ENCODE measurements at regions not wholly inside any gene's neighbourhood (a gene's known extent, or its start where the extent isn't known, plus 50 kb on each side); places are given as distances from the start of the nearest gene placed in this dataset.
"Not testable (repeated sequence)": the region's sequence is repeated elsewhere in the genome, so short reads cannot be mapped to it uniquely, and the experiment has no call there.

GRCh38 chr10:31130406-31130805 lies 98.7 kb upstream of the ZNF438 start:
- H3K27ac ChIP-seq = no peak overlapping the region
- TF ChIP-seq ZFX (IDR thresholded peaks at IDR 0.05; ENCODE audit: borderline replicate concordance) (no peak), CTCF (IDR thresholded peaks at IDR 0.05) (no peak)

- H3K27ac ChIP-seq = no peak overlapping the region
- TF ChIP-seq ZFX (IDR thresholded peaks at IDR 0.05; ENCODE audit: borderline replicate concordance) (no peak), CTCF (IDR thresholded peaks at IDR 0.05) (no peak)
These were observed 99.6 kb upstream of the ZNF438 start for GRCh38 chr10:31131251-31131650.

- H3K27ac ChIP-seq = no peak overlapping the region
- no peak for TF ChIP-seq CTCF (IDR thresholded peaks at IDR 0.05)
- TF ChIP-seq ZFX (IDR thresholded peaks at IDR 0.05; ENCODE audit: borderline replicate concordance) = no peak
These were observed 101.1 kb upstream of the ZNF438 start for GRCh38 chr10:31132681-31133244.

- H3K27ac ChIP-seq = no peak overlapping the region
- TF ChIP-seq ZFX (IDR thresholded peaks at IDR 0.05; ENCODE audit: borderline replicate concordance) = no peak
- no peak for TF ChIP-seq CTCF (IDR thresholded peaks at IDR 0.05)
These were observed 101.7 kb upstream of the ZNF438 start for GRCh38 chr10:31133251-31133791.

- no peak overlapping the region for H3K27ac ChIP-seq
These were observed 102.2 kb upstream of the ZNF438 start for GRCh38 chr10:31133792-31134310.

GRCh38 chr10:31134311-31134952 lies 102.8 kb upstream of the ZNF438 start:
- no peak overlapping the region for H3K27ac ChIP-seq
- TF ChIP-seq CTCF (IDR thresholded peaks at IDR 0.05) (no peak), ZFX (IDR thresholded peaks at IDR 0.05; ENCODE audit: borderline replicate concordance) (no peak)

More at GRCh38 chr10:31133792-31134310, 102.2 kb upstream of the ZNF438 start:
- no peak for TF ChIP-seq ZFX (IDR thresholded peaks at IDR 0.05; ENCODE audit: borderline replicate concordance)
- TF ChIP-seq CTCF (IDR thresholded peaks at IDR 0.05) = no peak

- TF ChIP-seq CTCF (IDR thresholded peaks at IDR 0.05) (no peak), ZFX (IDR thresholded peaks at IDR 0.05; ENCODE audit: borderline replicate concordance) (no peak)
- H3K27ac ChIP-seq = no peak overlapping the region
These were observed 103.5 kb upstream of the ZNF438 start for GRCh38 chr10:31135171-31135570.

GRCh38 chr10:31135791-31136190 lies 104.1 kb upstream of the ZNF438 start:
- not testable (repeated sequence) for H3K27ac ChIP-seq

Measured in 22Rv1 (cell line).